Spinal cord (tissue), 9 donors: ENCODE measurements at regions not wholly inside any gene's neighbourhood (a gene's known extent, or its start where the extent isn't known, plus 50 kb on each side); places are given as distances from the start of the nearest gene placed in this dataset.
"Not testable (repeated sequence)": the region's sequence is repeated elsewhere in the genome, so short reads cannot be mapped to it uniquely, and the experiment has no call there.

ENCODE experiments used
- DNase-seq, 6 donors: peaks; one replicate each; pipeline versions ENCODE4 v3.0.0 to v3.0.0-alpha.2; 2013 to 2015; ENCODE audit warnings: low spot score in 6 of 6, low read depth in 4 of 6
- H3K27ac ChIP-seq: one replicate; pipeline ENCODE4 v1.5.1; 2013; ENCODE audit warnings: low read depth, low read length, control low read depth
- H3K27me3 ChIP-seq: one replicate; pipeline ENCODE4 v1.6.1; 2013; ENCODE audit warnings: low read length; ENCODE audit not compliant: control insufficient read depth, insufficient read depth
- H3K36me3 ChIP-seq: one replicate; pipeline ENCODE4 v1.6.1; 2013; ENCODE audit warnings: low read length; ENCODE audit not compliant: control insufficient read depth, insufficient read depth
- H3K4me1 ChIP-seq: one replicate; pipeline ENCODE4 v1.6.1; 2013; ENCODE audit warnings: low read length; ENCODE audit not compliant: control insufficient read depth, insufficient read depth
- H3K4me3 ChIP-seq: one replicate; pipeline ENCODE4 v1.5.1; 2013; ENCODE audit warnings: low read depth, low read length, control low read depth
- H3K9me3 ChIP-seq: one replicate; pipeline ENCODE4 v1.6.1; 2013; ENCODE audit warnings: low read length; ENCODE audit not compliant: control insufficient read depth, insufficient read depth
- WGBS: methylation state at CpG from one replicate; pipeline ENCODE4 v1.1.5; 2013; ENCODE audit warnings: missing lambda C conversion rate; ENCODE audit not compliant: insufficient coverage; 5-methylcytosine and 5-hydroxymethylcytosine counted together
- donor health status: healthy.

GRCh38 chr6:18045507-18045906, 58.1 kb upstream of the KIF13A start:
- Histone ChIP-seq H3K4me3 (no peak overlapping the region), H3K9me3 (no peaks in the 10 kb centered on the region), H3K27ac (no peak overlapping the region), H3K27me3 (no peaks in the 10 kb centered on the region), H3K36me3 (no peaks in the 10 kb centered on the region), H3K4me1 (peaks cover 9% of the 10 kb centered on the region)
- DNase-seq, result no peak

- Histone ChIP-seq H3K36me3 (no peaks in the 10 kb centered on the region), H3K27me3 (no peaks in the 10 kb centered on the region), H3K4me3 (no peak overlapping the region), H3K9me3 (no peaks in the 10 kb centered on the region), H3K4me1 (peaks cover 9% of the 10 kb centered on the region), H3K27ac (no peak overlapping the region)
- WGBS, result 80% methylated on average over 1 of the region's 11 CpGs
- no peak for DNase-seq
Measured at GRCh38 chr6:18044108-18044783, 56.8 kb upstream of the KIF13A start.

GRCh38 chr6:18042536-18043145, 55.2 kb upstream of the KIF13A start:
- no peak for DNase-seq
- 98% methylated on average over 6 of the region's 8 CpGs for WGBS
- H3K36me3 ChIP-seq, result no peaks in the 10 kb centered on the region

GRCh38 chr6:18039481-18039880, 52.0 kb upstream of the KIF13A start:
- Histone ChIP-seq H3K27ac (no peak overlapping the region), H3K27me3 (no peaks in the 10 kb centered on the region), H3K9me3 (no peaks in the 10 kb centered on the region), H3K36me3 (no peaks in the 10 kb centered on the region), H3K4me1 (peaks cover 9% of the 10 kb centered on the region), H3K4me3 (no peak overlapping the region)
- DNase-seq, result no peak
- no CpG with 5 or more reads among the region's 3 CpGs for WGBS

More at GRCh38 chr6:18042536-18043145, 55.2 kb upstream of the KIF13A start:
- Histone ChIP-seq H3K4me3 (no peak overlapping the region), H3K27me3 (no peaks in the 10 kb centered on the region), H3K4me1 (peaks cover 9% of the 10 kb centered on the region), H3K27ac (no peak overlapping the region), H3K9me3 (no peaks in the 10 kb centered on the region)

- H3K27ac ChIP-seq, H3K9me3 ChIP-seq, H3K4me3 ChIP-seq, H3K27me3 ChIP-seq, H3K36me3 ChIP-seq, DNase-seq, H3K4me1 ChIP-seq: not testable (repeated sequence)
- WGBS, result no CpG with 5 or more reads among the region's 1 CpG
Measured at GRCh38 chr6:18038235-18038634, 50.8 kb upstream of the KIF13A start.
